ENCODE measurements at regions not wholly inside any gene's neighbourhood (a gene's known extent, or its start where the extent isn't known, plus 50 kb on each side); places are given as distances from the start of the nearest gene placed in this dataset.

DNA sequence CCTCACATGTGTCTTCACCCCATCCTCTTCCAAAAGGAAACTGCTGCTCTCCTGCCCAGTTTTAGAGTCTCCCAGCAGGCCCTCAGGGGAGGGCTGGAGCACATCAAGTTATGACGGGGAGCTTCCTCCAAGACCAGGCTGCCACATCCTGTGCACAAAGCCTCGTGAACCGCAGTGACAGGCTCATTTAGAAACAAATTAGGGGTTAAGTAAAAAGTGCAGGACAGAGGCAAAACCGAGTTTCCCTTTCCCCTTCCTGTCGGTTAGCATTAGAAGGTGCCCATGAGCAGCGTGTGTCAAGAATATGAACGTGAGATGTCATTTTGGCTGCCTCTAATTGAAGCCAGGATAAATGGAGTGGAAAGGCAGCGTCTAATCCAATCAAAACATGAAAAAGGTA lies 199.7 kb downstream of the ARRDC4 start:
- H4K20me1 ChIP-seq (ENCODE audit: insufficient read depth, low read length), result no peaks in the 10 kb centered on the region
- no peak for TF ChIP-seq EZH2phosphoT487 (IDR thresholded peaks at IDR 0.05; ENCODE audit: borderline replicate concordance, low read depth, low read length)
- TF ChIP-seq, protein P1, sequence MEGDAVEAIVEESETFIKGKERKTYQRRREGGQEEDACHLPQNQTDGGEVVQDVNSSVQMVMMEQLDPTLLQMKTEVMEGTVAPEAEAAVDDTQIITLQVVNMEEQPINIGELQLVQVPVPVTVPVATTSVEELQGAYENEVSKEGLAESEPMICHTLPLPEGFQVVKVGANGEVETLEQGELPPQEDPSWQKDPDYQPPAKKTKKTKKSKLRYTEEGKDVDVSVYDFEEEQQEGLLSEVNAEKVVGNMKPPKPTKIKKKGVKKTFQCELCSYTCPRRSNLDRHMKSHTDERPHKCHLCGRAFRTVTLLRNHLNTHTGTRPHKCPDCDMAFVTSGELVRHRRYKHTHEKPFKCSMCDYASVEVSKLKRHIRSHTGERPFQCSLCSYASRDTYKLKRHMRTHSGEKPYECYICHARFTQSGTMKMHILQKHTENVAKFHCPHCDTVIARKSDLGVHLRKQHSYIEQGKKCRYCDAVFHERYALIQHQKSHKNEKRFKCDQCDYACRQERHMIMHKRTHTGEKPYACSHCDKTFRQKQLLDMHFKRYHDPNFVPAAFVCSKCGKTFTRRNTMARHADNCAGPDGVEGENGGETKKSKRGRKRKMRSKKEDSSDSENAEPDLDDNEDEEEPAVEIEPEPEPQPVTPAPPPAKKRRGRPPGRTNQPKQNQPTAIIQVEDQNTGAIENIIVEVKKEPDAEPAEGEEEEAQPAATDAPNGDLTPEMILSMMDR (conservative IDR thresholded peaks at IDR 0.05; ENCODE audit: low read length), result no peak
- ChIA-PET CTCF (ENCODE audit: unreplicated experiment) (no interaction called here), POLR2A (interaction anchor here (1.6 kb wide), 1 partner anchor 10 kb away, joined by 12 read pairs; no protein-coding TSS in a partner anchor)
- H3K79me2 ChIP-seq (ENCODE audit: insufficient read depth, low read depth, low read length), result no peaks in the 10 kb centered on the region
- H3K27ac ChIP-seq (ENCODE audit: low read depth, low read length, poor library complexity, severe bottlenecking), result peak overlapping the region; percentile 18
- no TSS peak for BruUV-seq (replicated peaks)
- H3K4me1 ChIP-seq (ENCODE audit: insufficient read depth, low read length, poor library complexity, severe bottlenecking), result peaks cover 39% of the 10 kb centered on the region
- H3K36me3 ChIP-seq (ENCODE audit: insufficient read depth, low read length), result no peaks in the 10 kb centered on the region
- H3K9me2 ChIP-seq (ENCODE audit: insufficient read depth, low read length), result no peaks in the 10 kb centered on the region
- H3K4me3 ChIP-seq (ENCODE audit: low read depth, low read length, poor library complexity, severe bottlenecking), result no peak overlapping the region
- peak overlapping the region; percentile 44 for H3K4me2 ChIP-seq (ENCODE audit: low read length)
- peak overlapping the region; percentile 30; the same call in 1 of the 2 replicates for H2AFZ ChIP-seq (ENCODE audit: low read length)
- peak; percentile 74 for DNase-seq (ENCODE audit: low spot score)
- intact Hi-C loops (cut with micrococcal nuclease; ENCODE audit: unreplicated experiment), result loop anchor here (2.0 to 10.0 kb wide), 2 partner anchors 13 to 495 kb away; no protein-coding TSS in a partner anchor
- H3K9me3 ChIP-seq (ENCODE audit: low read length), result 0 out of 2 replicates have a peak, but pooled peaks cover 4% of the 10 kb centered on the region

DNA sequence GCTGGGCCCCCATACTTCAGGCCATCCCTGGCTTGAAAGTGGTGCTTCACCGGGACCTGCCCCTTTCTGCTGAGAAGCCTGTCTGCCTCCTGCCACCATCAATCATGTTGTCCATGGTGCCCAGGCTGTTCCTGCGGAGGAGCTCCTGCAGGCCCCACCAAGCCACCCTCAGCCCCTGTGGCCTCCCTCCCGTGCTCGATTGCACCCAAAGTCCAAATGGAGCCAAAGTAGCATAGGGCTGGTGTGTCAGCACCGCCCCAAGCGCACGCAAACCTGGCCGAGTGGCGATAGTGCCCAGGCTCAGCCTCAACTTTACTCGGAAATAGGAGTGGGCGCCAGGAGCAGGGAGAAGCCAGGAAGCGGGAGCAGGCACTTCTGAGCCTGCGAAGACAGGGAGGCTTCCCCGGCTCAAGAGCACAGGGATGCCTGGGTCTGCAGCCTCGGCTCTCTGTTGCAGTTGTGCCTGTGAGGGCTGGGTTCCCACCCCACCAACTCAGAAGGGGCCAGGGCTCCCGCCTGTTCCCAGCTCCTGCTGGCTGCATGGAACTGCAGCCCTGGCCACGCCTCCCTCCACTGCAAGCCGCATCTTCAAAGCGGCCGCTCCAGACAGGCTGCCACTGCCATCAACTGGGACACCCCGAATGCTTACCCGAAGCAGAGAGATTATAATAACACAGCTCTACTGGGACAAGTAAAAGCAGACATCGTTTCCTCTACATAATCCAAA lies 203.0 kb downstream of the ARRDC4 start:
- TF ChIP-seq EZH2phosphoT487 (IDR thresholded peaks at IDR 0.05; ENCODE audit: borderline replicate concordance, low read depth, low read length), result no peak
- TF ChIP-seq, protein P1 (conservative IDR thresholded peaks at IDR 0.05; ENCODE audit: low read length), result no peak
- ChIA-PET POLR2A (interaction anchor here (0.6 kb wide), 1 partner anchor 138 kb away, joined by 5 read pairs; no protein-coding TSS in a partner anchor), CTCF (ENCODE audit: unreplicated experiment) (no interaction called here)
- H4K20me1 ChIP-seq (ENCODE audit: insufficient read depth, low read length), result no peaks in the 10 kb centered on the region
- 0 out of 2 replicates have a peak, but pooled peaks cover 4% of the 10 kb centered on the region for H3K9me3 ChIP-seq (ENCODE audit: low read length)
- H3K4me2 ChIP-seq (ENCODE audit: low read length), result no peak overlapping the region
- no peak overlapping the region for H2AFZ ChIP-seq (ENCODE audit: low read length)
- intact Hi-C loops (cut with micrococcal nuclease; ENCODE audit: unreplicated experiment), result loop anchor here (10.0 kb wide), 1 partner anchor 491 kb away; no protein-coding TSS in a partner anchor
- DNase-seq (ENCODE audit: low spot score), result no peak
- H3K4me3 ChIP-seq (ENCODE audit: low read depth, low read length, poor library complexity, severe bottlenecking), result no peak overlapping the region
- no peak overlapping the region for H3K27ac ChIP-seq (ENCODE audit: low read depth, low read length, poor library complexity, severe bottlenecking)
- no TSS peak for BruUV-seq (replicated peaks)
- H3K4me1 ChIP-seq (ENCODE audit: insufficient read depth, low read length, poor library complexity, severe bottlenecking), result peaks cover 36% of the 10 kb centered on the region
- no peaks in the 10 kb centered on the region for H3K9me2 ChIP-seq (ENCODE audit: insufficient read depth, low read length)
- no peaks in the 10 kb centered on the region for H3K79me2 ChIP-seq (ENCODE audit: insufficient read depth, low read depth, low read length)
- no peaks in the 10 kb centered on the region for H3K36me3 ChIP-seq (ENCODE audit: insufficient read depth, low read length)

GRCh38 chr15:98164571-98164970 lies 204.1 kb downstream of the ARRDC4 start:
- no peaks in the 10 kb centered on the region for H3K9me2 ChIP-seq (ENCODE audit: insufficient read depth, low read length)
- no peak for DNase-seq (ENCODE audit: low spot score)
- H3K4me3 ChIP-seq (ENCODE audit: low read depth, low read length, poor library complexity, severe bottlenecking), result no peak overlapping the region
- intact Hi-C loops (cut with micrococcal nuclease; ENCODE audit: unreplicated experiment), result loop anchor here (10.0 kb wide), 1 partner anchor 490 kb away; no protein-coding TSS in a partner anchor
- H3K9me3 ChIP-seq (ENCODE audit: low read length), result 0 out of 2 replicates have a peak, but pooled peaks cover 4% of the 10 kb centered on the region
- H3K36me3 ChIP-seq (ENCODE audit: insufficient read depth, low read length), result no peaks in the 10 kb centered on the region
- peaks cover 25% of the 10 kb centered on the region for H3K4me1 ChIP-seq (ENCODE audit: insufficient read depth, low read length, poor library complexity, severe bottlenecking)
- no peaks in the 10 kb centered on the region for H4K20me1 ChIP-seq (ENCODE audit: insufficient read depth, low read length)
- no peak overlapping the region for H2AFZ ChIP-seq (ENCODE audit: low read length)
- ChIA-PET CTCF (ENCODE audit: unreplicated experiment) (no interaction called here), POLR2A (interaction anchor here (0.6 to 1.1 kb wide), 2 partner anchors 9 to 139 kb away, joined by 5 to 6 read pairs; no protein-coding TSS in a partner anchor)
- H3K4me2 ChIP-seq (ENCODE audit: low read length), result peak overlapping the region; percentile 14; the same call in 1 of the 2 replicates
- TF ChIP-seq, protein P1 (conservative IDR thresholded peaks at IDR 0.05; ENCODE audit: low read length), result no peak
- no peak for TF ChIP-seq EZH2phosphoT487 (IDR thresholded peaks at IDR 0.05; ENCODE audit: borderline replicate concordance, low read depth, low read length)
- H3K79me2 ChIP-seq (ENCODE audit: insufficient read depth, low read depth, low read length), result no peaks in the 10 kb centered on the region
- H3K27ac ChIP-seq (ENCODE audit: low read depth, low read length, poor library complexity, severe bottlenecking), result no peak overlapping the region
- no TSS peak for BruUV-seq (replicated peaks)
